GM12892 (cell line): ENCODE measurements at regions not wholly inside any gene's neighbourhood (a gene's known extent, or its start where the extent isn't known, plus 50 kb on each side); places are given as distances from the start of the nearest gene placed in this dataset.
"Not testable (repeated sequence)": the region's sequence is repeated elsewhere in the genome, so short reads cannot be mapped to it uniquely, and the experiment has no call there.

ENCODE experiments used
- DNase-seq: peaks from one replicate; pipeline ENCODE4 v3.0.0; 2011; ENCODE audit not compliant: insufficient read length
- FAIRE-seq: peaks from 2 replicates; lab custom pipeline; 2011; peaks lifted over from hg19 to GRCh38; lab: Jason Lieb, UNC
- POLR2A ChIP-seq: IDR thresholded peaks from 2 replicates; pipeline ENCODE4 v1.6.1; 2011; ENCODE audit warnings: low read depth, low read length, control low read depth
- POLR2AphosphoS5 ChIP-seq: IDR thresholded peaks from 2 replicates; pipeline ENCODE4 v1.6.1; 2011; ENCODE audit warnings: low read depth, low read length, control low read depth
- TAF1 ChIP-seq: IDR thresholded peaks from 2 replicates; pipeline ENCODE4 v1.6.1; 2011; ENCODE audit warnings: low read depth, mild to moderate bottlenecking, control low read depth, low read length, borderline replicate concordance

DNA sequence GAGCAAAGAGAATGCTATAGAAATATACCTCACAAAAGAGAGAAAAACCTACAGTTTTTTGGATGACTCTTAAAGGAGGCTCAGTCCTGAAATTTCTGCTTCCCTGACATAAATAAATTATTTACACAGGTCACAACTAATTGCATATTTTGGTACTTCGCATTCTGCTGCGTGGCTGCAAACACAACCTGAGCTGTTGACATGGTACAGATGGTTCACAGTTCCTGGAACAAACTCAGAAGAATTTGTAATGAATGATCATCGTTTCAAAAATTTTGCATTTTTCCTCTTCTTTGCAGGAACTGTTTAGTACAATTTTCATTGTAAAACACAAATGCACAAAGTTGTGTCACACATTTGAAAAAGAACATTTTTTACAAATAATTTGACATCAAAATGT is 313.7 kb upstream of the SYT1 start:
- TF ChIP-seq TAF1 (no peak), POLR2AphosphoS5 (no peak), POLR2A (no peak)
- FAIRE-seq (no peak), DNase-seq (no peak)

DNA sequence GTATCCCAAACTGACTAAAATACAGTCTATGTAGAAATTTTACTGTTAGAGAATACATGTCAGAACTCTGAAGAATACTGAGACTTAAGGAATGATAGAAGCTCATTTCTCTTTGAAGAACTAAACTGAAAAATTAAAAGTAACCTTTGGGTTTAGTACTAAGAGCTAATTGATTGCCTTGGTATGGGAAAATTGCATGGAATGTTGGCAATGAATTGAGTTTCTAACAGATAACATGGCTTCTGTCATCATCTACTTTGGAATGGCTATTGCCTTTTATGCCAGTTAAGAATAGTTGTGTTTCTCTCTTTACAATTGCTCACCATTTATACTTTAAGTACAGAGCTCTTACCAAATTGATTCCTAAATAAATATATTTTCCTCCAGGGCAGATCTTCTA is 308.8 kb upstream of the SYT1 start:
- no peak for FAIRE-seq
- TF ChIP-seq POLR2AphosphoS5 (no peak), TAF1 (no peak), POLR2A (no peak)

GRCh38 chr12:78556651-78557050 is 307.9 kb upstream of the SYT1 start:
- DNase-seq, result no peak
- TF ChIP-seq POLR2A (no peak), POLR2AphosphoS5 (no peak), TAF1 (no peak)
- FAIRE-seq, result no peak

More for the DNA sequence above, 308.8 kb upstream of the SYT1 start:
- DNase-seq, result no peak

- FAIRE-seq (no peak), DNase-seq (no peak)
- TF ChIP-seq POLR2A, result no peak
- no peak for TF ChIP-seq POLR2AphosphoS5
- no peak for TF ChIP-seq TAF1
These were observed 305.2 kb upstream of the SYT1 start for GRCh38 chr12:78559416-78559815.

DNA sequence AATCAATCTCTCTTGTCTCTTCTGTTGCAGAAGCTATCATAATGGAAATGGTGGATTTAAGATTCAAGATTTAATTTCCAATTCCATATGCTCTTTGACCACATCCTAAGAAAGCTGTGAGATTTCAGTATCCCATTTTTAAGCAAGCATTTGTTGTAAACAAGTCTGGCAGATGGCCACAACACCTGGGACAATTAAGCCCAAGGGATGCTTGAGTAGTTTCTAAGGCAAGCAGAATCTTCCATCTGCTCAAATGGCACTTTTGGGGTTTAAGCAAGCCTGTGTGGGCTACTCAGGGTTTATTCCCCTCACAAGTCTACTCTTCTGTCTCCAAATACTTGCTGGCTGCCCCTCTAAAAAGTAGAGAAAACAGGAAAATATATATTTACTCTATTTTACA is 304.7 kb upstream of the SYT1 start:
- DNase-seq (no peak), FAIRE-seq (no peak)
- TF ChIP-seq POLR2A (no peak), TAF1 (no peak), POLR2AphosphoS5 (no peak)

DNA sequence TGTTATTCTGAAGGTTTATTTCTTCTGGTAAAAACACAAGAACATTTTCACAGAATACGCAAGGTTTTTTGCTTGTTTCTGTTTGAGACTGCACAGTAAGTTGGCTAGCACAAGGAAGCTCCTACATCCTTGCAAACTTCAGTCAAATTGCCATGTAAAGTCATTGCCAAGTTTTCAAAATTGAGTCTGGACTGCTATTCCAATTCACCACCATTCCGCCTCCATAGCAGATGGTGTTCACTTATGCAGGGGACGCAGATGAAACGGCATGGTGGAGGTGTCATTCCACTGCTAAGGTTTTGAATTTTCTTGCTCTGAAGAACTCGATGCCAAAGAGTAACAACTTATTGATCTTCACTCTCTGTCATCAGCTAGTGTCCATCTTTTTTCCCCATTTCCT is 303.9 kb upstream of the SYT1 start:
- FAIRE-seq, result no peak

GRCh38 chr12:78562368-78563205 is 302.0 kb upstream of the SYT1 start:
- no peak for TF ChIP-seq TAF1
- TF ChIP-seq POLR2A, result no peak
- no peak for TF ChIP-seq POLR2AphosphoS5
- no peak for DNase-seq

More for the DNA sequence above, 303.9 kb upstream of the SYT1 start:
- no peak for DNase-seq
- TF ChIP-seq TAF1 (no peak), POLR2A (no peak), POLR2AphosphoS5 (no peak)

GRCh38 chr12:78563826-78564225 is 300.7 kb upstream of the SYT1 start:
- TF ChIP-seq TAF1 (no peak), POLR2AphosphoS5 (no peak), POLR2A (no peak)
- DNase-seq (no peak), FAIRE-seq (no peak)

More at GRCh38 chr12:78562368-78563205, 302.0 kb upstream of the SYT1 start:
- no peak for FAIRE-seq

- FAIRE-seq, result no peak
- no peak for TF ChIP-seq POLR2AphosphoS5
- no peak for TF ChIP-seq TAF1
- no peak for TF ChIP-seq POLR2A
- no peak for DNase-seq
These were observed 298.1 kb upstream of the SYT1 start for GRCh38 chr12:78566456-78566855.

DNA sequence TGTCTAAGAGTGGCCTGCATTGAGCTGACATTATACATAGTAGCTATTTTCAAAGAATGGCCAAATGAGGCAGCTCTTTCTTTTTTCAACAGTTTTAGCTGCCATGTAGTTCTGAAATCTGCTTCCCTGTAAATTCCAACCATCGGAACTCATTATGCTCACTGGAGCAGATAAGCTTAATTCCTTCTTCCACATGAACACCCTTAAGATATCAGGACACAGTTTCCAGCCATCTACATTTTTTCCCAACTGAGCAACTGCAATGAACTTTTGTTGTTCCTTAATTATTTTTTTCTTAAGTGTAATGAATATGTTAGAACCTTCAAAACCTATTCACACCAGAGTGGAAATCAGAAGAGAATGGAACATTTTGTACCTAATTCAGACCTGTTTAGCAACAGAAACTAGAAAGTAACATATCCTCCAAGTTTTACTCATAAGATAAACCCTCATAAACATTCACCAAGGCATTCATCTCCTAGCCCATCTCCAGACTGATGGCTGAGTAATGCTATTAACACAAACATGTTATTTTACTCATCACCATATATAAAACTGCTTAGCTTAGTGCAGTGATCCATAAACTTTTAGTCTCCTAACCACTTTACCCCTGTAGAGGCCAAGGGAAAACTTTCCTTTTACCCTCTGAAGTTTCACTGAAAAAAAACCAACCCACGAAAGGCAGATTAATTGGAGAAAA is 296.1 kb upstream of the SYT1 start:
- DNase-seq, result no peak
- TF ChIP-seq POLR2A (no peak), TAF1 (no peak), POLR2AphosphoS5 (no peak)
- FAIRE-seq, result no peak

DNA sequence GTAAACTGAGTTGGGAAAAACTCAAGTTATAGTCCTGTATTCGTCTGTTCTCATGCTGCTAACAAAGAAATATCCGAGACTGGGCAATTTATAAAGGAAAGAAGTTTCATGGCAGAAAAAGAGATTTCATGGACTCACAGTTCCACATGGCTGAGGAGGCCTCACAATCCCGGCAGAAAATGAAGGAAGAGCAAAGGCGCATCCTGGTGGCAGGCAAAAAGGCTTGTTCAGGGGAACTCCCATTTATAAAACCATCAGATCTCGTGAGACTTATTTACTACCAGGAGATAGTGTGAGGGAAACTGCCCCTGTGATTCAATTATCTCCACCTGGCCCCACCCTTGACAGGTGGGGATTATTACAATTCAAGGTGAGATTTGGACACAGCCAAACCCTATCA is 292.6 kb upstream of the SYT1 start:
- DNase-seq (no peak), FAIRE-seq (no peak)
- no peak for TF ChIP-seq TAF1
- no peak for TF ChIP-seq POLR2AphosphoS5
- TF ChIP-seq POLR2A, result no peak

DNA sequence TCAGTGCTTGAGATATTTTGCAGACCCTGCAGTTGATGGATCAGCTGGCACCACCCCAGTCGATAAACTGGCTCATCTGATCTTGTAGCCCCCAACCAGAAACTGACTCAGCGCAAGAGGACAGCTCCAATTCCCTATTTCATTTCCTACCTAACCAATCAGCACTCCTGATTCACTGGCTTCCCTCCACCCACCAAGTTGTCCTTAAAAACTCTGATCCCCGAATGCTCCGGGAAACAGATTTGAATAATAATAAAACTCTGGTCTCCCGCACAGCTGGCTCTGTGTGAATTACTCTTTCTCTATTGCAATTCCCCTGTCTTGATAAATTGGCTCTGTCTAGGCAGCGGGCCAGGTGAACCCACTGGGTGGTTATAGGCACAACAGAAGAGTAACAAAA is 289.4 kb upstream of the SYT1 start:
- not testable (repeated sequence) for DNase-seq, FAIRE-seq

- DNase-seq (no peak), FAIRE-seq (no peak)
- TF ChIP-seq TAF1 (no peak), POLR2A (no peak), POLR2AphosphoS5 (no peak)
These were observed 284.7 kb upstream of the SYT1 start for GRCh38 chr12:78579846-78580245.
